K562 (cell line): ENCODE measurements at regions not wholly inside any gene's neighbourhood (a gene's known extent, or its start where the extent isn't known, plus 50 kb on each side); places are given as distances from the start of the nearest gene placed in this dataset.

Source experiments
- ATAC-seq: fragments of 200-7000 bp; cut with Tn5 transposase; 3 replicates; pipeline ENCODE4 v1.9.1; 2020; ENCODE audit warnings: moderate library complexity
- BruUV-seq: library from RNA; stranded (reverse); fragments of 400-500 nt; replicated peaks from 2 replicates; lab custom pipeline; 2021; lab: Mats Ljungman, UMichigan
- CTCF ChIA-PET: fragments of 300-600 bp; formaldehyde crosslinking; extraction: SDS; loops from one replicate; lab custom pipeline; 2021; ENCODE audit warnings: low intra/inter-chr PET ratio; lab: Yijun Ruan, JAX
- POLR2A ChIA-PET: fragments of 300-600, 350-650 bp; sonication (Branson Sonifier 250); formaldehyde crosslinking; extraction: SDS; loops from one replicate; lab custom pipeline; 2021; ENCODE audit warnings: antibody characterized with exemption, inconsistent platforms; lab: Yijun Ruan, JAX
- DNase-seq, 4 experiments: peaks; one replicate each; pipeline versions ENCODE4 v3.0.0 to v3.0.0-alpha.2; 2011 to 2018; ENCODE audit warnings: low spot score in 3 of 4, mixed read lengths in 3 of 4; ENCODE audit errors: extremely low read depth in 1 of 4
- FAIRE-seq: peaks from 2 replicates; lab custom pipeline; 2011; peaks lifted over from hg19 to GRCh38; lab: Jason Lieb, UNC
- H2AFZ ChIP-seq: 2 replicates; pipeline ENCODE4 v1.6.0; 2011; ENCODE audit warnings: low read depth, low read length, control low read depth, inconsistent platforms
- H3K27ac ChIP-seq: fragments of 200-600 bp; 3 replicates; pipeline ENCODE4 v1.8.0; 2011; ENCODE audit warnings: low read depth, mild to moderate bottlenecking, control low read depth, inconsistent platforms, low read length, moderate library complexity, mixed read lengths; ENCODE audit errors: extremely low read depth
- H3K27me3 ChIP-seq, 2 experiments: fragments of 300-600 bp in 1 of 2; 2 replicates in 1 of 2; 3 replicates in 1 of 2; pipeline versions ENCODE4 v1.6.0 to v1.8.0; 2011; ENCODE audit warnings: inconsistent platforms in 2 of 2, low read length in 2 of 2, mild to moderate bottlenecking in 1 of 2, mixed read lengths in 1 of 2, moderate library complexity in 1 of 2; ENCODE audit not compliant: control insufficient read depth in 2 of 2, insufficient read depth in 2 of 2
- H3K36me3 ChIP-seq: fragments of 300-600 bp; 3 replicates; pipeline ENCODE4 v1.8.0; 2011; ENCODE audit warnings: mild to moderate bottlenecking, low read length, inconsistent platforms; ENCODE audit not compliant: control insufficient read depth, insufficient read depth
- H3K4me1 ChIP-seq, 2 experiments: fragments of 200-600 bp in 1 of 2; replicated peaks in 1 of 2; 2 replicates in 1 of 2; 3 replicates in 1 of 2; pipeline versions ENCODE4 v1.5.1 to v1.8.0; 2011; ENCODE audit warnings: inconsistent platforms in 2 of 2, low read length in 2 of 2, mild to moderate bottlenecking in 1 of 2, mixed read lengths in 1 of 2, moderate library complexity in 1 of 2; ENCODE audit not compliant: control insufficient read depth in 2 of 2, insufficient read depth in 2 of 2
- H3K4me2 ChIP-seq: 2 replicates; pipeline ENCODE4 v1.6.1; 2011; ENCODE audit warnings: low read length, control low read depth, inconsistent platforms, mixed read lengths; ENCODE audit not compliant: insufficient read depth
- H3K4me3 ChIP-seq: fragments of 200-600 bp; sonication (generic), shearing (Covaris generic); 2 replicates; pipeline ENCODE4 v1.5.1; 2016; ENCODE audit warnings: control low read depth, inconsistent platforms
- H3K79me2 ChIP-seq: fragments of 200-600 bp; 3 replicates; pipeline ENCODE4 v1.8.0; 2011; ENCODE audit warnings: low read length, inconsistent platforms; ENCODE audit not compliant: control insufficient read depth, insufficient read depth
- H3K9ac ChIP-seq, 2 experiments: 2 replicates each; pipeline versions ENCODE4 v1.6.0 to v1.6.1; 2011; ENCODE audit warnings: low read depth in 2 of 2, low read length in 2 of 2, control low read depth in 1 of 2, inconsistent platforms in 1 of 2, mild to moderate bottlenecking in 1 of 2, mixed read lengths in 1 of 2; ENCODE audit not compliant: insufficient read depth in 1 of 2
- H3K9me1 ChIP-seq: one replicate; pipeline ENCODE4 v1.6.0; 2011; ENCODE audit warnings: inconsistent platforms, mild to moderate bottlenecking, low read length, moderate library complexity; ENCODE audit not compliant: control insufficient read depth, insufficient read depth
- H3K9me3 ChIP-seq: replicated peaks from 2 replicates; pipeline ENCODE4 v1.5.1; 2011; ENCODE audit warnings: low read depth, low read length, inconsistent platforms; ENCODE audit not compliant: control insufficient read depth, insufficient read depth
- H4K20me1 ChIP-seq: replicated peaks from 2 replicates; pipeline ENCODE4 v1.6.1; 2011; ENCODE audit warnings: low read length, inconsistent platforms, mixed read lengths; ENCODE audit not compliant: control insufficient read depth, insufficient read depth
- CBX2 ChIP-seq: fragments of 200-600 bp; sonication (generic); IDR thresholded peaks from one replicate; pipeline ENCODE4 v1.6.1; 2012; ENCODE audit warnings: mild to moderate bottlenecking, low read length, inconsistent platforms; ENCODE audit not compliant: insufficient read depth, poor library complexity, severe bottlenecking
- CHD4 ChIP-seq: fragments of 200-600 bp; sonication (generic); IDR thresholded peaks from 3 replicates; pipeline ENCODE4 v1.6.1; 2012; ENCODE audit warnings: low read depth, mild to moderate bottlenecking, mixed read lengths, low read length, inconsistent platforms; ENCODE audit not compliant: insufficient read depth, insufficient replicate concordance, poor library complexity, severe bottlenecking
- ETV5 ChIP-seq: sonication (generic); formaldehyde crosslinking; IDR thresholded peaks from 2 replicates; pipeline ENCODE4 v1.4.0; 2020; ENCODE audit warnings: low read depth, mild to moderate bottlenecking, missing genetic modification reagents
- FOXK1 ChIP-seq: sonication (generic); formaldehyde crosslinking; IDR thresholded peaks from 2 replicates; pipeline ENCODE4 v1.8.0; 2022; ENCODE audit warnings: missing genetic modification reagents, mild to moderate bottlenecking, borderline replicate concordance
- GTF3C2 ChIP-seq: IDR thresholded peaks from 3 replicates; pipeline ENCODE4 v1.6.1; 2011; ENCODE audit warnings: borderline replicate concordance, mild to moderate bottlenecking, moderate library complexity; ENCODE audit not compliant: insufficient read length; ENCODE audit errors: extremely low read depth
- HNRNPUL1 ChIP-seq: fragments of 200-400 bp; formaldehyde crosslinking; IDR thresholded peaks from 2 replicates; pipeline ENCODE4 v1.6.1; 2017; ENCODE audit warnings: low read length
- NCOA2 ChIP-seq, 2 experiments: fragments of 450-650 bp; IDR thresholded peaks; 2 replicates each; pipeline ENCODE4 v1.6.1; 2018; ENCODE audit warnings: mild to moderate bottlenecking in 2 of 2, moderate library complexity in 1 of 2; ENCODE audit not compliant: partially characterized antibody in 2 of 2
- NR4A1 ChIP-seq, 2 experiments: fragments of 250-450 bp in 1 of 2; fragments of 450-650 bp in 1 of 2; sonication (Bioruptor Pico) in 1 of 2; IDR thresholded peaks; 2 replicates each; pipeline versions ENCODE4 v1.4.0 to v1.6.1; 2016 to 2020; ENCODE audit warnings: mild to moderate bottlenecking in 2 of 2, missing compliant biosample characterization in 1 of 2, missing genetic modification characterization in 1 of 2, moderate library complexity in 1 of 2
- PCBP1 ChIP-seq: fragments of 200-400 bp; formaldehyde crosslinking; IDR thresholded peaks from 2 replicates; pipeline ENCODE4 v1.6.1; 2018; ENCODE audit warnings: mild to moderate bottlenecking, low read depth, low read length; ENCODE audit not compliant: poor library complexity, severe bottlenecking
- SUPT5H ChIP-seq: fragments of 450-650 bp; IDR thresholded peaks from 2 replicates; pipeline ENCODE4 v1.6.1; 2016
- TCF15 ChIP-seq: fragments of 250-450 bp; sonication (Bioruptor Pico); IDR thresholded peaks from 2 replicates; pipeline ENCODE4 v1.8.0; 2022; ENCODE audit warnings: moderate library complexity, mild to moderate bottlenecking, inconsistent platforms
- ZNF57 ChIP-seq: fragments of 450-650 bp; formaldehyde crosslinking; IDR thresholded peaks from 2 replicates; pipeline ENCODE4 v1.4.0; 2020; ENCODE audit warnings: mild to moderate bottlenecking, moderate library complexity
- ZSCAN29 ChIP-seq: fragments of 450-650 bp; IDR thresholded peaks from 2 replicates; pipeline ENCODE4 v1.6.1; 2017
- WGBS: fragments of 100-300 bp; shearing (Covaris generic); methylation state at CpG from one replicate; pipeline ENCODE4 v1.1.6; 2016; ENCODE audit warnings: low coverage, mixed read lengths; ENCODE audit not compliant: insufficient coverage; ENCODE audit errors: missing lambda C conversion rate; 5-methylcytosine and 5-hydroxymethylcytosine counted together
- in situ Hi-C: fragments of 300-500 bp; cut with MboI; formaldehyde crosslinking; loops from 4 replicates; pipeline ENCODE4 v1.15.0; 2018; ENCODE audit warnings: inconsistent platforms, mixed read lengths
- intact Hi-C: fragments of 100-400 bp; cut with micrococcal nuclease; formaldehyde crosslinking; loops from 2 replicates; pipeline ENCODE4 v1.14.2; 2022

DNA sequence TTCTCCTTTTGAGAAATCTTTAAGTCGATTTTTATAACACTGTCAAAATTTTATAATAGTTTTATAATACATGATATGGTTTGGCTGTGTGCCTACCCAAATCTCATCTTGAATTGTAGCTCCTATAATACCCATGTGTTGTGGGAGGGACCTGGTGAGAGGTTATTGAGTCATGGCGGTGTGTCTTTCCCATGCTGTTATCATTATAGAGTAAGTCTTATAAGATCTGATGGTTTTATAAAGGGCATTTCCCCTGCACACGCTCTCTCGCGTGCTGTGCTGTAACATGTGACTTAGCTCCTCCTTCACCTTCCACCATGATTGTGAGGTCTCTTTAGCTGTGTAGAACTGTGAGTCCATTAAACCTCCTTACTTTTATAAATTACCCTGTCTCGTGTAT is 364.0 kb upstream of the SPANXN4 start:
- H3K4me3 ChIP-seq, result no peak overlapping the region
- POLR2A ChIA-PET, result no interaction called here
- no peaks in the 10 kb centered on the region for H4K20me1 ChIP-seq
- H3K4me1 ChIP-seq, result no peaks in the 10 kb centered on the region
- H3K9me3 ChIP-seq, result no peaks in the 10 kb centered on the region
- ATAC-seq, result no peak
- CTCF ChIA-PET, result no interaction called here
- no TSS peak for BruUV-seq
- no peaks in the 10 kb centered on the region for H3K27me3 ChIP-seq
- intact Hi-C loops, result no loop called here
- TF ChIP-seq PCBP1, result no peak
- no peak for TF ChIP-seq NR4A1 (CRISPR knock-in tag; IDR thresholded peaks at IDR 0.05)
- TF ChIP-seq NR4A1 (tag; IDR thresholded peaks at IDR 0.05), result no peak
- no peak for TF ChIP-seq ZNF57 (CRISPR knock-in tag)
- no peak overlapping the region for H3K9ac ChIP-seq
- no peak overlapping the region for H2AFZ ChIP-seq
- no peak for FAIRE-seq
- H3K27ac ChIP-seq, result no peak overlapping the region
- no peaks in the 10 kb centered on the region for H3K9me1 ChIP-seq
- DNase-seq, result no peak
- no peaks in the 10 kb centered on the region for H3K79me2 ChIP-seq
- WGBS, result 7% methylated on average over 3 of the region's 6 CpGs
- in situ Hi-C loops, result no loop called here
- no peaks in the 10 kb centered on the region for H3K36me3 ChIP-seq
- no peak overlapping the region for H3K4me2 ChIP-seq

DNA sequence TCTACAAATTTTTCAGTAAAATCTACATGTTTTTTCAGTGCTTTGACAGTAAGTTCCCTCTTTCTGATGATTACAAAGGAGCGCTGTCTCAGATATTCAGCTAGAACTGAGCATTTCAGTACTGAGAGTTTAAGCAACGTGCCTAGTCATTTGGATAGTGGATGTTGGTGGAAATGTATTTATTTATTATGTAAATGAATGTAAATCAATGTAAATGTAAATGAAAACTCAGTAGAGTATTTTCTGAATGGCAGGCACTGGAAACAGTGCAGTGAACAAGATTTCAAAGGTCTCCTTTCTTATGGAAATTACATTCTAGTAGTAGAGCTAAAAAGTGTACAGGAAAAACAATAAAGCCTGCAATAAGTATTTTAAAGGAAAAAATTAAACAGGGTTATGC is 370.2 kb upstream of the SPANXN4 start:
- FAIRE-seq (no peak), ATAC-seq (no peak), DNase-seq (no peak)
- no peaks in the 10 kb centered on the region for H3K36me3 ChIP-seq
- POLR2A ChIA-PET, result no interaction called here
- BruUV-seq, result no TSS peak
- H3K4me1 ChIP-seq, result no peaks in the 10 kb centered on the region
- H3K9ac ChIP-seq, result no peak overlapping the region
- CTCF ChIA-PET, result no interaction called here
- no peak overlapping the region for H2AFZ ChIP-seq
- in situ Hi-C loops (no loop called here), intact Hi-C loops (no loop called here)
- H3K9me3 ChIP-seq, result no peaks in the 10 kb centered on the region
- no peaks in the 10 kb centered on the region for H3K27me3 ChIP-seq
- H3K4me3 ChIP-seq, result no peak overlapping the region
- no peaks in the 10 kb centered on the region for H3K9me1 ChIP-seq
- no peaks in the 10 kb centered on the region for H4K20me1 ChIP-seq
- no peaks in the 10 kb centered on the region for H3K79me2 ChIP-seq
- no peak overlapping the region for H3K27ac ChIP-seq
- H3K4me2 ChIP-seq, result no peak overlapping the region
- WGBS, result 9% methylated on average over 2 of the region's 2 CpGs
- no peak for TF ChIP-seq TCF15 (CRISPR knock-in tag)
- no peak for TF ChIP-seq CHD4
- TF ChIP-seq FOXK1 (CRISPR knock-in tag), result no peak
- TF ChIP-seq ZSCAN29, result no peak
- no peak for TF ChIP-seq ETV5
- no peak for TF ChIP-seq NCOA2 (IDR thresholded peaks at IDR 0.05; ENCODE audit: partially characterized antibody in 2 of 2)
- TF ChIP-seq GTF3C2, result no peak
- no peak for TF ChIP-seq HNRNPUL1
- no peak for TF ChIP-seq CBX2
- no peak for TF ChIP-seq SUPT5H
